Uterus (tissue), 2 donors: ENCODE measurements at regions not wholly inside any gene's neighbourhood (a gene's known extent, or its start where the extent isn't known, plus 50 kb on each side); places are given as distances from the start of the nearest gene placed in this dataset.

ENCODE experiments used
- CTCF ChIP-seq, 4 experiments: fragments of 200-600 bp in 2 of 4; fragments of 450-650 bp in 2 of 4; sonication (generic) in 2 of 4; IDR thresholded peaks; one replicate each; pipeline ENCODE4 v1.5.1; 2016 to 2019; ENCODE audit warnings: antibody characterized with exemption in 4 of 4, mild to moderate bottlenecking in 2 of 4, moderate library complexity in 1 of 4
- POLR2A ChIP-seq, 2 donors: fragments of 450-650 bp; IDR thresholded peaks; one replicate each; pipeline ENCODE4 v1.6.1; 2016; ENCODE audit warnings: antibody characterized with exemption in 2 of 2, mild to moderate bottlenecking in 1 of 2, moderate library complexity in 1 of 2

GRCh38 chr10:4730998-4731397 is 95.0 kb upstream of the AKR1E2 start:
- TF ChIP-seq CTCF (IDR thresholded peaks at IDR 0.05) (no peak), POLR2A (IDR thresholded peaks at IDR 0.05) (no peak)
